ENCODE measurements at regions not wholly inside any gene's neighbourhood (a gene's known extent, or its start where the extent isn't known, plus 50 kb on each side); places are given as distances from the start of the nearest gene placed in this dataset.

DNA sequence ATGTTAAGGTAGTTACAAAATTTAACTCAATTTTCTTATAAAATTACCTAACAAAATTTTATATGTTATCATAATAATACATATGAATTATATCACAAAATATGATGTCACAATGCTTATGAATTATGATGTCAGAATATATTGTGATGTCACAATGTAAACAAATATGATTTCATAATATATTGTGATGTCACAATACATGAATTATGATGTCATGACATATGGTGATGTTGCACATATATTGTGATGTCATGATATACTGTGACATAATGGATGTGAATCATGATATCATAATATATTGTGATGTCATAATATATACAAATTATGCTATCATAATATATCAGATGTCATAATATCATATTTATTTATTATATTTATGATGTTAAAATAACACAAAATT, 1879.9 kb downstream of the TP53TG3F start:
- no TSS peak for BruUV-seq (replicated peaks)
- Histone ChIP-seq H3K9me3 (no peaks in the 10 kb centered on the region), H3K4me1 (no peaks in the 10 kb centered on the region), H3K4me3 (ENCODE audit: low read depth, low read length) (no peak overlapping the region), H3K36me3 (ENCODE audit: control insufficient read depth, insufficient read depth, low read length) (no peaks in the 10 kb centered on the region), H3K27me3 (replicated peaks; ENCODE audit: control insufficient read depth, insufficient read depth, low read length) (no peaks in the 10 kb centered on the region)
- no peak for DNase-seq
- intact Hi-C loops (cut with micrococcal nuclease; ENCODE audit: unreplicated experiment) = no loop called here
- TF ChIP-seq, protein P1, sequence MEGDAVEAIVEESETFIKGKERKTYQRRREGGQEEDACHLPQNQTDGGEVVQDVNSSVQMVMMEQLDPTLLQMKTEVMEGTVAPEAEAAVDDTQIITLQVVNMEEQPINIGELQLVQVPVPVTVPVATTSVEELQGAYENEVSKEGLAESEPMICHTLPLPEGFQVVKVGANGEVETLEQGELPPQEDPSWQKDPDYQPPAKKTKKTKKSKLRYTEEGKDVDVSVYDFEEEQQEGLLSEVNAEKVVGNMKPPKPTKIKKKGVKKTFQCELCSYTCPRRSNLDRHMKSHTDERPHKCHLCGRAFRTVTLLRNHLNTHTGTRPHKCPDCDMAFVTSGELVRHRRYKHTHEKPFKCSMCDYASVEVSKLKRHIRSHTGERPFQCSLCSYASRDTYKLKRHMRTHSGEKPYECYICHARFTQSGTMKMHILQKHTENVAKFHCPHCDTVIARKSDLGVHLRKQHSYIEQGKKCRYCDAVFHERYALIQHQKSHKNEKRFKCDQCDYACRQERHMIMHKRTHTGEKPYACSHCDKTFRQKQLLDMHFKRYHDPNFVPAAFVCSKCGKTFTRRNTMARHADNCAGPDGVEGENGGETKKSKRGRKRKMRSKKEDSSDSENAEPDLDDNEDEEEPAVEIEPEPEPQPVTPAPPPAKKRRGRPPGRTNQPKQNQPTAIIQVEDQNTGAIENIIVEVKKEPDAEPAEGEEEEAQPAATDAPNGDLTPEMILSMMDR (IDR thresholded peaks at IDR 0.05; ENCODE audit: insufficient read depth in 1 of 2, low read depth in 1 of 2, low read length in 1 of 2, severe bottlenecking in 1 of 2, unreplicated experiment in 1 of 2) = no peak
- CTCF ChIA-PET = no interaction called here
- no peaks in the 10 kb centered on the region for H3K4me1 Mint-ChIP-seq (ENCODE audit: low read depth, unreplicated experiment)
- no peak overlapping the region for H3K27ac Mint-ChIP-seq (ENCODE audit: unreplicated experiment)
- H3K9me3 Mint-ChIP-seq (ENCODE audit: unreplicated experiment) = no peaks in the 10 kb centered on the region
- POLR2A ChIA-PET = no interaction called here
- H3K27me3 Mint-ChIP-seq (ENCODE audit: insufficient read depth, unreplicated experiment) = no peaks in the 10 kb centered on the region
- no peak overlapping the region for H3K4me3 Mint-ChIP-seq (ENCODE audit: unreplicated experiment)
- no peaks in the 10 kb centered on the region for H3K36me3 Mint-ChIP-seq (ENCODE audit: insufficient read depth, unreplicated experiment)

DNA sequence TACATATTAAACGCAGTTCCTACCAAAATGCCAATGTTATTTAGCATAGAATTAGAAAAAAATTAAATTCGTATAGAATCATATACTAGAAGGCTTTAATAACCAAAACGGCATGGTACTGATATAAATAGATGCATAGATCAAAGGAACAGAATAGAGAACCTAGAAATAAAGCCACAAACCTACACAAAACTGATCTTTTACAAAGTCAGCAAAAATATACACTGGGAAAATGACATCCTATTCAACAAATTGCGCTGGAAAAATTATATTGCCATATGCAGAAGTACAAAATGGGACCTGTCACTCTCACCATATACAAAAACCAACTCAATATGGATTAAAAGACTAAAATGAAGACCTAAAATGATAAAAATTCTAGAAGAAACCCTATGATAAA, 1882.6 kb downstream of the TP53TG3F start:
- ChIA-PET CTCF (no interaction called here), POLR2A (no interaction called here)
- no peaks in the 10 kb centered on the region for H3K4me1 ChIP-seq
- H3K4me3 ChIP-seq (ENCODE audit: low read depth, low read length) = no peak overlapping the region
- peaks cover 26% of the 10 kb centered on the region for H3K9me3 Mint-ChIP-seq (ENCODE audit: unreplicated experiment)
- no peaks in the 10 kb centered on the region for H3K27me3 Mint-ChIP-seq (ENCODE audit: insufficient read depth, unreplicated experiment)
- no peaks in the 10 kb centered on the region for H3K27me3 ChIP-seq (replicated peaks; ENCODE audit: control insufficient read depth, insufficient read depth, low read length)
- no peak overlapping the region for H3K4me3 Mint-ChIP-seq (ENCODE audit: unreplicated experiment)
- TF ChIP-seq, protein P1 (IDR thresholded peaks at IDR 0.05; ENCODE audit: insufficient read depth in 1 of 2, low read depth in 1 of 2, low read length in 1 of 2, severe bottlenecking in 1 of 2, unreplicated experiment in 1 of 2) = no peak
- intact Hi-C loops (cut with micrococcal nuclease; ENCODE audit: unreplicated experiment) = no loop called here
- BruUV-seq (replicated peaks) = no TSS peak
- no peak for DNase-seq
- H3K36me3 ChIP-seq (ENCODE audit: control insufficient read depth, insufficient read depth, low read length) = no peaks in the 10 kb centered on the region
- no peaks in the 10 kb centered on the region for H3K4me1 Mint-ChIP-seq (ENCODE audit: low read depth, unreplicated experiment)
- no peaks in the 10 kb centered on the region for H3K9me3 ChIP-seq
- H3K27ac Mint-ChIP-seq (ENCODE audit: unreplicated experiment) = no peak overlapping the region
- H3K36me3 Mint-ChIP-seq (ENCODE audit: insufficient read depth, unreplicated experiment) = no peaks in the 10 kb centered on the region

DNA sequence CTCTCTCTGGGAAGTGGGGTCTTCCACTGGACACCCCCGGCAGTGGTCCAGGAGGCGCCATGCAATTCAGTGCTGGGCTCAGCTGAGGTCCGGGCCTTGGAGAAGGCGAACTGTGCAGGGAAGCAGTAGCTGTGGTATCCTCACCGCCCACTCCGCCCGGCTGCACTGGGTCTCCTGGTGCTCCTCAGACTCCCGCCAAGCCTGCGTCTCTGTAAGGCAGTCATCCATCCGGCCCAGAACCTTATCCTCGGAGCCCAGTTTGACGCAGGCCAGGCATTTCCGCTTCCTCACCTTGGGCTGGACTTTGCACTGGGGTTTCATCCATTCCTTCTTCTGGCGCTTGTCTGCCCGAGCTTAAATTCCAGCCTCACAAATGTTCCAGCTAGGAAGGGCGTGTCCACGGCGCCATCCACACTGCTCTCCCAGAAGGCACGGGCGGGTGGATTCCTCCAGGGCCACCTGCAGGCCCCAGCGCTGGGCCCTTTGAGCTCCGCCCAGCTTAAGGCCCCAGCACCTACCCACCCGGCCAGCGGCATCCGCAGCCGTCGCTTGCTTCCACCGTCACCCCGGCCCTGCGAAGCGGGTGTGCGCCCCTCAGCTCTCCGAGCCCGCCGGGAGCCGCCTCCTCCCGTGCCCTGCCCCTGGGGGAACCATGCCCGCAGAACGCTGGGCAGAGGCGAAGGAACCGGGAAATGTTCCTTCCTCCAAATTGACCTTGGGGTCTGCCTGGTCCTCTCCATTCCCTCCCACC, 1884.8 kb downstream of the TP53TG3F start:
- intact Hi-C loops (cut with micrococcal nuclease; ENCODE audit: unreplicated experiment) = no loop called here
- Mint-ChIP-seq H3K27me3 (ENCODE audit: insufficient read depth, unreplicated experiment) (no peaks in the 10 kb centered on the region), H3K9me3 (ENCODE audit: unreplicated experiment) (peaks cover 26% of the 10 kb centered on the region), H3K4me3 (ENCODE audit: unreplicated experiment) (no peak overlapping the region), H3K4me1 (ENCODE audit: low read depth, unreplicated experiment) (no peaks in the 10 kb centered on the region), H3K36me3 (ENCODE audit: insufficient read depth, unreplicated experiment) (no peaks in the 10 kb centered on the region), H3K27ac (ENCODE audit: unreplicated experiment) (no peak overlapping the region)
- Histone ChIP-seq H3K4me3 (ENCODE audit: low read depth, low read length) (no peak overlapping the region), H3K9me3 (no peaks in the 10 kb centered on the region), H3K36me3 (ENCODE audit: control insufficient read depth, insufficient read depth, low read length) (no peaks in the 10 kb centered on the region), H3K4me1 (no peaks in the 10 kb centered on the region), H3K27me3 (replicated peaks; ENCODE audit: control insufficient read depth, insufficient read depth, low read length) (no peaks in the 10 kb centered on the region)
- ChIA-PET CTCF (no interaction called here), POLR2A (no interaction called here)
- no peak for DNase-seq
- BruUV-seq (replicated peaks) = no TSS peak
- TF ChIP-seq, protein P1 (IDR thresholded peaks at IDR 0.05; ENCODE audit: insufficient read depth in 1 of 2, low read depth in 1 of 2, low read length in 1 of 2, severe bottlenecking in 1 of 2, unreplicated experiment in 1 of 2) = no peak
